ENCODE measurements at regions not wholly inside any gene's neighbourhood (a gene's known extent, or its start where the extent isn't known, plus 50 kb on each side); places are given as distances from the start of the nearest gene placed in this dataset.

GRCh38 chr4:44100456-44100855 is 348.2 kb downstream of the KCTD8 start:
- H3K4me3 ChIP-seq = no peak overlapping the region
- no peak for DNase-seq (ENCODE audit: low spot score)
- no peak for TF ChIP-seq CTCF (IDR thresholded peaks at IDR 0.05)
- H3K27ac ChIP-seq = no peak overlapping the region

- TF ChIP-seq CTCF (IDR thresholded peaks at IDR 0.05) = no peak
Observed at GRCh38 chr4:44118971-44119680, 329.5 kb downstream of the KCTD8 start.

GRCh38 chr4:44120646-44121045 is 328.0 kb downstream of the KCTD8 start:
- no peak for TF ChIP-seq CTCF (IDR thresholded peaks at IDR 0.05)
- no peak for DNase-seq (ENCODE audit: low spot score)
- Histone ChIP-seq H3K4me3 (no peak overlapping the region), H3K27ac (no peak overlapping the region)

More at GRCh38 chr4:44118971-44119680, 329.5 kb downstream of the KCTD8 start:
- Histone ChIP-seq H3K4me3 (no peak overlapping the region), H3K27ac (no peak overlapping the region)
- no peak for DNase-seq (ENCODE audit: low spot score)

- Histone ChIP-seq H3K4me3 (no peak overlapping the region), H3K27ac (no peak overlapping the region)
- no peak for DNase-seq (ENCODE audit: low spot score)
- no peak for TF ChIP-seq CTCF (IDR thresholded peaks at IDR 0.05)
Observed at GRCh38 chr4:44121210-44121609, 327.4 kb downstream of the KCTD8 start.

All from coronary artery (tissue), 2 donors.